Keratinocyte (primary cell): ENCODE measurements at regions not wholly inside any gene's neighbourhood (a gene's known extent, or its start where the extent isn't known, plus 50 kb on each side); places are given as distances from the start of the nearest gene placed in this dataset.

Source experiments
- DNase-seq: peaks from one replicate; pipeline ENCODE4 v3.0.0-alpha.2; 2011; ENCODE audit warnings: low read depth, missing footprints, low spot score
- FAIRE-seq: peaks from 2 replicates; lab custom pipeline; 2011; peaks lifted over from hg19 to GRCh38; lab: Jason Lieb, UNC
- H2AFZ ChIP-seq: 2 replicates; pipeline ENCODE4 v1.6.0; 2012; ENCODE audit warnings: low read length, control low read depth, inconsistent platforms; ENCODE audit not compliant: control insufficient read depth
- H3K27ac ChIP-seq: 2 replicates; pipeline ENCODE4 v1.5.1; 2011; ENCODE audit warnings: low read length; ENCODE audit not compliant: control insufficient read depth, insufficient read depth
- H3K27me3 ChIP-seq: 3 replicates; pipeline ENCODE4 v1.6.0; 2011; ENCODE audit warnings: low read length; ENCODE audit not compliant: control insufficient read depth, insufficient read depth; ENCODE audit errors: extremely low read depth
- H3K36me3 ChIP-seq, 2 experiments: 2 replicates in 1 of 2; 3 replicates in 1 of 2; pipeline ENCODE4 v1.5.1; 2011; ENCODE audit warnings: low read length in 2 of 2, mild to moderate bottlenecking in 1 of 2; ENCODE audit not compliant: control insufficient read depth in 2 of 2, insufficient read depth in 2 of 2; ENCODE audit errors: extremely low read depth in 1 of 2
- H3K4me1 ChIP-seq: 3 replicates; pipeline ENCODE4 v1.5.1; 2011; ENCODE audit warnings: low read length; ENCODE audit not compliant: control insufficient read depth, insufficient read depth; ENCODE audit errors: extremely low read depth
- H3K4me2 ChIP-seq: 3 replicates; pipeline ENCODE4 v1.6.0; 2011; ENCODE audit warnings: low read depth, low read length; ENCODE audit not compliant: control insufficient read depth, insufficient read depth; ENCODE audit errors: extremely low read depth
- H3K4me3 ChIP-seq, 3 experiments: fragments of 200-600 bp in 1 of 3; sonication (generic) in 1 of 3; 2 replicates in 2 of 3; 3 replicates in 1 of 3; pipeline ENCODE4 v1.5.1; 2011 to 2016; ENCODE audit warnings: low read length in 3 of 3, mild to moderate bottlenecking in 3 of 3, control low read depth in 2 of 3, inconsistent platforms in 1 of 3, low read depth in 1 of 3, mixed read lengths in 1 of 3, mixed run types in 1 of 3, moderate library complexity in 1 of 3; ENCODE audit not compliant: control insufficient read depth in 2 of 3, insufficient read depth in 2 of 3; ENCODE audit errors: extremely low read depth in 1 of 3
- H3K79me2 ChIP-seq: 2 replicates; pipeline ENCODE4 v1.6.0; 2012; ENCODE audit warnings: low read length; ENCODE audit not compliant: control insufficient read depth, insufficient read depth
- H3K9ac ChIP-seq: 3 replicates; pipeline ENCODE4 v1.6.0; 2011; ENCODE audit warnings: low read length; ENCODE audit not compliant: control insufficient read depth, insufficient read depth; ENCODE audit errors: extremely low read depth
- H3K9me1 ChIP-seq: 3 replicates; pipeline ENCODE4 v1.6.0; 2011; ENCODE audit warnings: low read length; ENCODE audit not compliant: control insufficient read depth, insufficient read depth; ENCODE audit errors: extremely low read depth
- H3K9me3 ChIP-seq: 2 replicates; pipeline ENCODE4 v1.5.1; 2012; ENCODE audit warnings: low read depth, low read length; ENCODE audit not compliant: control insufficient read depth
- H4K20me1 ChIP-seq: 3 replicates; pipeline ENCODE4 v1.6.0; 2011; ENCODE audit warnings: low read length; ENCODE audit not compliant: control insufficient read depth, insufficient read depth; ENCODE audit errors: extremely low read depth
- EZH2 ChIP-seq: IDR thresholded peaks from one replicate; pipeline ENCODE4 v1.6.1; 2012; ENCODE audit warnings: inconsistent platforms, mild to moderate bottlenecking, low read length, moderate library complexity
- dilution Hi-C: fragments of 300-500 bp; cut with MboI; formaldehyde crosslinking; loops from one replicate; pipeline ENCODE4 v1.7.0; 2020; ENCODE audit warnings: low sequenced_read_pairs; ENCODE audit not compliant: extremely low pct_ligation_motif_present
- TF ChIP-seq, protein P1 (sequence below), 3 experiments: IDR thresholded peaks in 1 of 3; conservative IDR thresholded peaks in 1 of 3; optimal IDR thresholded peaks in 1 of 3; 2 replicates in 2 of 3; 3 replicates in 1 of 3; pipeline versions ENCODE3 to v1.5.1; 2011; ENCODE audit warnings: low read length in 3 of 3, mild to moderate bottlenecking in 3 of 3, moderate library complexity in 2 of 3, control low read depth in 1 of 3, inconsistent platforms in 1 of 3; ENCODE audit not compliant: insufficient read depth in 2 of 3; ENCODE audit errors: extremely low read depth in 1 of 3

DNA sequence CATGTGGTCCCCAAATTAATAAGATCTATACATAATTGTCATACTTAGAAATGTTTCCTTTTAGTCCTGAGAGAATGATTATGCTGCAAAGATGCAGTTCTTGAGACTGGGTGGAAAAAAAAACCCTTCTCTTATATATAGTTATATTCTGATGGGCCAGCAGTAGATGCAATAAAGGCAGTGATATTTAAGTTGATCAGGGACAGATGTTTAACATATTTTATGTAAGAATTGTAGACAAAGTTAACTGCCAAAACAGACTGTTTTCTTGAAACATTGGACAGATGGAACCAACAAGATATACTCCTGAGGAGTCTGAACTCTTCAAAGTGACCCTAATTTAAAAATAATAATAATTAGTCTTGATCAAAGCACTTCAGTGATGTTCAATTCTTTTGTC lies 172.0 kb upstream of the LRIG1 start:
- H3K9me3 ChIP-seq: no peaks in the 10 kb centered on the region
- no peak overlapping the region for H3K27ac ChIP-seq
- no peaks in the 10 kb centered on the region for H3K9me1 ChIP-seq
- dilution Hi-C loops: no loop called here
- no peak for FAIRE-seq
- H3K36me3 ChIP-seq: no peaks in the 10 kb centered on the region
- H3K79me2 ChIP-seq: no peaks in the 10 kb centered on the region
- H3K9ac ChIP-seq: no peak overlapping the region
- no peaks in the 10 kb centered on the region for H3K4me1 ChIP-seq
- no peak overlapping the region for H3K4me3 ChIP-seq
- H4K20me1 ChIP-seq: no peaks in the 10 kb centered on the region
- H2AFZ ChIP-seq: no peak overlapping the region
- TF ChIP-seq EZH2: no peak
- TF ChIP-seq, protein P1, sequence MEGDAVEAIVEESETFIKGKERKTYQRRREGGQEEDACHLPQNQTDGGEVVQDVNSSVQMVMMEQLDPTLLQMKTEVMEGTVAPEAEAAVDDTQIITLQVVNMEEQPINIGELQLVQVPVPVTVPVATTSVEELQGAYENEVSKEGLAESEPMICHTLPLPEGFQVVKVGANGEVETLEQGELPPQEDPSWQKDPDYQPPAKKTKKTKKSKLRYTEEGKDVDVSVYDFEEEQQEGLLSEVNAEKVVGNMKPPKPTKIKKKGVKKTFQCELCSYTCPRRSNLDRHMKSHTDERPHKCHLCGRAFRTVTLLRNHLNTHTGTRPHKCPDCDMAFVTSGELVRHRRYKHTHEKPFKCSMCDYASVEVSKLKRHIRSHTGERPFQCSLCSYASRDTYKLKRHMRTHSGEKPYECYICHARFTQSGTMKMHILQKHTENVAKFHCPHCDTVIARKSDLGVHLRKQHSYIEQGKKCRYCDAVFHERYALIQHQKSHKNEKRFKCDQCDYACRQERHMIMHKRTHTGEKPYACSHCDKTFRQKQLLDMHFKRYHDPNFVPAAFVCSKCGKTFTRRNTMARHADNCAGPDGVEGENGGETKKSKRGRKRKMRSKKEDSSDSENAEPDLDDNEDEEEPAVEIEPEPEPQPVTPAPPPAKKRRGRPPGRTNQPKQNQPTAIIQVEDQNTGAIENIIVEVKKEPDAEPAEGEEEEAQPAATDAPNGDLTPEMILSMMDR (optimal IDR thresholded peaks at IDR 0.05 in 1 of 3, IDR thresholded peaks at IDR 0.05 in 1 of 3, conservative IDR thresholded peaks at IDR 0.05 in 1 of 3; ENCODE audit: extremely low read depth in 1 of 3, insufficient read depth in 2 of 3, low read length in 3 of 3): no peak
- DNase-seq: no peak
- no peak overlapping the region for H3K4me2 ChIP-seq
- no peaks in the 10 kb centered on the region for H3K27me3 ChIP-seq

DNA sequence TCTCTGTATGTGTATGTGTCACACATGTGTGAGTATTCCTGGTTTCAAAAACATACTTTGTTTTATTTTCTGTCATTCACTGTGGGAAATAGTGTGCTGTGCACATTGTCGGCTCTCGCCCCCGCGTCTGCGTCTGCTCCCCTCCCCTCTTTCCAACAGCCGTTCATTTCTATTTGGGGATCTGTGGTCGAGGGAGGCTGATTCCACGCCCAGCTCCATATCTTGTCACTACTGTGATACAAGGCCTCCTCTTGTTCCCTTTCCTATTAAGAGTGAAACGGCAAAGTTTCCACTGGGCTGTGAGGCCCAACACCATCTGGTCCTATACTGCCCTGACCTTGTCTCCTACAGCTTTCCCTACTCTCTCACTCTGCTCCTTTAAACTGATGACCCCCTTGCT lies 172.5 kb upstream of the LRIG1 start:
- Histone ChIP-seq H3K27me3 (no peaks in the 10 kb centered on the region), H4K20me1 (no peaks in the 10 kb centered on the region), H3K36me3 (no peaks in the 10 kb centered on the region), H3K79me2 (no peaks in the 10 kb centered on the region), H3K9me3 (no peaks in the 10 kb centered on the region), H2AFZ (no peak overlapping the region), H3K9ac (no peak overlapping the region), H3K27ac (no peak overlapping the region), H3K4me1 (no peaks in the 10 kb centered on the region), H3K4me3 (no peak overlapping the region), H3K9me1 (no peaks in the 10 kb centered on the region), H3K4me2 (no peak overlapping the region)
- TF ChIP-seq, protein P1 (optimal IDR thresholded peaks at IDR 0.05 in 1 of 3, IDR thresholded peaks at IDR 0.05 in 1 of 3, conservative IDR thresholded peaks at IDR 0.05 in 1 of 3; ENCODE audit: extremely low read depth in 1 of 3, insufficient read depth in 2 of 3, low read length in 3 of 3): no peak
- TF ChIP-seq EZH2: no peak
- FAIRE-seq (no peak), DNase-seq (no peak)
- dilution Hi-C loops: no loop called here
